ENCODE measurements at regions not wholly inside any gene's neighbourhood (a gene's known extent, or its start where the extent isn't known, plus 50 kb on each side); places are given as distances from the start of the nearest gene placed in this dataset.

DNA sequence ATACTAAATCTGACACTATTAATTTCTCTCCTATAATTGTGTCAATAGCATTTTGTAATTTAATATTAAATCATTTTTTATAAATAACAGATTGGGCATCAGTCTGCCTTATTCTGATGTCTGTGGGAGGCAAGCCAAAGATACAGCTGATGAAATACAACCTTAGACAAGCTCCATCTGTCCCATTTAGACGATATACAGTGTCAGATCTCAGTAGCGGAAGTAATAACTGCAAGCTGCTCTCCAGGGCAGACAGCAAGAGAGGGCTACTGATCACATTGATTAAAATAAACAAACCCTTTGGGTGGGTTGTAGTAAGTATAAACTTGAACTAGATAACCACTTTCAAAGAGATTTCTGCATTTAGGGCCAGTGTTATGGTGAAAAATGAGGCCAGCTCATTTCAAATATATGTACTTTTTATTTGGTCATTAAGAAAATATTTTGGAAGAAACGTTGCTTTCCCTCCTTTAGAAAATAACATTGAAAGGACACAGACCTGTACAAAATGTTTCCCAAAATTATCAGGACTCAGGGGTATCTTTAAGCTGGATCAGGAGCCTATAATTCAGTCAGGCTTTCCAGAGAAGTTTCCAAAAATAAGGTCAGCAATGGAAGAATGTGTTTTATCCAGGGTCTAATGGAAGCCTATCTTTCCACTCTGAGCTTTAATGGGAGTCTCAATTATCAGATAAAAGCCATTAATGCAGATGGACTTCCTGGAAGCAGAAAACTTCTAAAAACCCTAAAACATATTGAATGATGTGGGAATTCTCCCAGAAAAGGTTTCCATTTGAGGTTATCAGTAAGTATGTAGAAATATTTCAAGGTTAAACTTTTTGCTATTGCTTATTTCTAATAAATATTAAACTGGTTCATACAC lies 1028.8 kb upstream of the IGFBP7 start (continued):
- TF ChIP-seq, protein P1, sequence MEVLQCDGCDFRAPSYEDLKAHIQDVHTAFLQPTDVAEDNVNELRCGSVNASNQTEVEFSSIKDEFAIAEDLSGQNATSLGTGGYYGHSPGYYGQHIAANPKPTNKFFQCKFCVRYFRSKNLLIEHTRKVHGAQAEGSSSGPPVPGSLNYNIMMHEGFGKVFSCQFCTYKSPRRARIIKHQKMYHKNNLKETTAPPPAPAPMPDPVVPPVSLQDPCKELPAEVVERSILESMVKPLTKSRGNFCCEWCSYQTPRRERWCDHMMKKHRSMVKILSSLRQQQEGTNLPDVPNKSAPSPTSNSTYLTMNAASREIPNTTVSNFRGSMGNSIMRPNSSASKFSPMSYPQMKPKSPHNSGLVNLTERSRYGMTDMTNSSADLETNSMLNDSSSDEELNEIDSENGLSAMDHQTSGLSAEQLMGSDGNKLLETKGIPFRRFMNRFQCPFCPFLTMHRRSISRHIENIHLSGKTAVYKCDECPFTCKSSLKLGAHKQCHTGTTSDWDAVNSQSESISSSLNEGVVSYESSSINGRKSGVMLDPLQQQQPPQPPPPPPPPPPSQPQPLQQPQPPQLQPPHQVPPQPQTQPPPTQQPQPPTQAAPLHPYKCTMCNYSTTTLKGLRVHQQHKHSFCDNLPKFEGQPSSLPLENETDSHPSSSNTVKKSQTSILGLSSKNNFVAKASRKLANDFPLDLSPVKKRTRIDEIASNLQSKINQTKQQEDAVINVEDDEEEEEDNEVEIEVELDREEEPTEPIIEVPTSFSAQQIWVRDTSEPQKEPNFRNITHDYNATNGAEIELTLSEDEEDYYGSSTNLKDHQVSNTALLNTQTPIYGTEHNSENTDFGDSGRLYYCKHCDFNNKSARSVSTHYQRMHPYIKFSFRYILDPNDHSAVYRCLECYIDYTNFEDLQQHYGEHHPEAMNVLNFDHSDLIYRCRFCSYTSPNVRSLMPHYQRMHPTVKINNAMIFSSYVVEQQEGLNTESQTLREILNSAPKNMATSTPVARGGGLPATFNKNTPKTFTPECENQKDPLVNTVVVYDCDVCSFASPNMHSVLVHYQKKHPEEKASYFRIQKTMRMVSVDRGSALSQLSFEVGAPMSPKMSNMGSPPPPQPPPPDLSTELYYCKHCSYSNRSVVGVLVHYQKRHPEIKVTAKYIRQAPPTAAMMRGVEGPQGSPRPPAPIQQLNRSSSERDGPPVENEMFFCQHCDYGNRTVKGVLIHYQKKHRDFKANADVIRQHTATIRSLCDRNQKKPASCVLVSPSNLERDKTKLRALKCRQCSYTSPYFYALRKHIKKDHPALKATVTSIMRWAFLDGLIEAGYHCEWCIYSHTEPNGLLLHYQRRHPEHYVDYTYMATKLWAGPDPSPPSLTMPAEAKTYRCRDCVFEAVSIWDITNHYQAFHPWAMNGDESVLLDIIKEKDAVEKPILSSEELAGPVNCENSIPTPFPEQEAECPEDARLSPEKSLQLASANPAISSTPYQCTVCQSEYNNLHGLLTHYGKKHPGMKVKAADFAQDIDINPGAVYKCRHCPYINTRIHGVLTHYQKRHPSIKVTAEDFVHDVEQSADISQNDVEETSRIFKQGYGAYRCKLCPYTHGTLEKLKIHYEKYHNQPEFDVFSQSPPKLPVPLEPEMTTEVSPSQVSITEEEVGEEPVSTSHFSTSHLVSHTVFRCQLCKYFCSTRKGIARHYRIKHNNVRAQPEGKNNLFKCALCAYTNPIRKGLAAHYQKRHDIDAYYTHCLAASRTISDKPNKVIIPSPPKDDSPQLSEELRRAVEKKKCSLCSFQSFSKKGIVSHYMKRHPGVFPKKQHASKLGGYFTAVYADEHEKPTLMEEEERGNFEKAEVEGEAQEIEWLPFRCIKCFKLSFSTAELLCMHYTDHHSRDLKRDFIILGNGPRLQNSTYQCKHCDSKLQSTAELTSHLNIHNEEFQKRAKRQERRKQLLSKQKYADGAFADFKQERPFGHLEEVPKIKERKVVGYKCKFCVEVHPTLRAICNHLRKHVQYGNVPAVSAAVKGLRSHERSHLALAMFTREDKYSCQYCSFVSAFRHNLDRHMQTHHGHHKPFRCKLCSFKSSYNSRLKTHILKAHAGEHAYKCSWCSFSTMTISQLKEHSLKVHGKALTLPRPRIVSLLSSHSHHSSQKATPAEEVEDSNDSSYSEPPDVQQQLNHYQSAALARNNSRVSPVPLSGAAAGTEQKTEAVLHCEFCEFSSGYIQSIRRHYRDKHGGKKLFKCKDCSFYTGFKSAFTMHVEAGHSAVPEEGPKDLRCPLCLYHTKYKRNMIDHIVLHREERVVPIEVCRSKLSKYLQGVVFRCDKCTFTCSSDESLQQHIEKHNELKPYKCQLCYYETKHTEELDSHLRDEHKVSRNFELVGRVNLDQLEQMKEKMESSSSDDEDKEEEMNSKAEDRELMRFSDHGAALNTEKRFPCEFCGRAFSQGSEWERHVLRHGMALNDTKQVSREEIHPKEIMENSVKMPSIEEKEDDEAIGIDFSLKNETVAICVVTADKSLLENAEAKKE (CRISPR knock-in tag; IDR thresholded peaks at IDR 0.05): no peak
- no peak for TF ChIP-seq REST (IDR thresholded peaks at IDR 0.05; ENCODE audit: unreplicated experiment)
- TF ChIP-seq CREB1 (CRISPR knock-in tag; IDR thresholded peaks at IDR 0.05; ENCODE audit: low read depth): no peak
- TF ChIP-seq ZNF331 (CRISPR knock-in tag; IDR thresholded peaks at IDR 0.05; ENCODE audit: low read depth): no peak
- TF ChIP-seq, protein P2, sequence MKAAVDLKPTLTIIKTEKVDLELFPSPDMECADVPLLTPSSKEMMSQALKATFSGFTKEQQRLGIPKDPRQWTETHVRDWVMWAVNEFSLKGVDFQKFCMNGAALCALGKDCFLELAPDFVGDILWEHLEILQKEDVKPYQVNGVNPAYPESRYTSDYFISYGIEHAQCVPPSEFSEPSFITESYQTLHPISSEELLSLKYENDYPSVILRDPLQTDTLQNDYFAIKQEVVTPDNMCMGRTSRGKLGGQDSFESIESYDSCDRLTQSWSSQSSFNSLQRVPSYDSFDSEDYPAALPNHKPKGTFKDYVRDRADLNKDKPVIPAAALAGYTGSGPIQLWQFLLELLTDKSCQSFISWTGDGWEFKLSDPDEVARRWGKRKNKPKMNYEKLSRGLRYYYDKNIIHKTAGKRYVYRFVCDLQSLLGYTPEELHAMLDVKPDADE (IDR thresholded peaks at IDR 0.05): no peak
- TF ChIP-seq STAT1 (IDR thresholded peaks at IDR 0.05; ENCODE audit: unreplicated experiment): no peak
- no peak for TF ChIP-seq POLR2AphosphoS5 (IDR thresholded peaks at IDR 0.05; ENCODE audit: low read depth)

All from GM23338 (cell line).